ENCODE measurements at regions not wholly inside any gene's neighbourhood (a gene's known extent, or its start where the extent isn't known, plus 50 kb on each side); places are given as distances from the start of the nearest gene placed in this dataset.
"Not testable (repeated sequence)": the region's sequence is repeated elsewhere in the genome, so short reads cannot be mapped to it uniquely, and the experiment has no call there.

- Histone ChIP-seq H2AFZ (ENCODE audit: low read depth, low read length, poor library complexity, severe bottlenecking) (no peak overlapping the region), H3K36me3 (ENCODE audit: control insufficient read depth in 1 of 2, insufficient read depth in 2 of 2, low read length in 2 of 2) (no peaks in the 10 kb centered on the region), H3K4me2 (ENCODE audit: low read length) (no peak overlapping the region), H3K9me2 (ENCODE audit: insufficient read depth) (no peaks in the 10 kb centered on the region), H3K27ac (ENCODE audit: low read depth, low read length) (no peak overlapping the region), H3K79me2 (ENCODE audit: insufficient read depth, low read length) (no peaks in the 10 kb centered on the region), H3K4me1 (ENCODE audit: control insufficient read depth in 1 of 2, insufficient read depth in 2 of 2, low read length in 2 of 2) (no peaks in the 10 kb centered on the region), H4K20me1 (ENCODE audit: insufficient read depth) (no peaks in the 10 kb centered on the region), H3K9ac (ENCODE audit: low read length) (no peak overlapping the region), H3K27me3 (ENCODE audit: insufficient read depth, low read length) (no peaks in the 10 kb centered on the region), H3K9me3 (ENCODE audit: control insufficient read depth in 1 of 2, insufficient read depth in 1 of 2, low read depth in 1 of 2, low read length in 2 of 2) (peaks cover 0 to 13% of the 10 kb centered on the region in 2 experiments; a peak in 1 of 4 replicates), H3K4me3 (replicated peaks in 1 of 2; ENCODE audit: low read depth in 1 of 2, low read length in 2 of 2) (no peak overlapping the region)
- ATAC-seq (no peak), DNase-seq (ENCODE audit: low read depth, low spot score) (no peak)
- POLR2A ChIA-PET: no interaction called here
- no TSS peak for BruUV-seq (replicated peaks)
- intact Hi-C loops (cut with micrococcal nuclease): no loop called here
- TF ChIP-seq JUND (IDR thresholded peaks at IDR 0.05) (no peak), ZBTB33 (IDR thresholded peaks at IDR 0.05; ENCODE audit: extremely low read depth, insufficient replicate concordance, low read length) (no peak), SRF (IDR thresholded peaks at IDR 0.05; ENCODE audit: low read depth) (no peak), POLR2AphosphoS5 (IDR thresholded peaks at IDR 0.05; ENCODE audit: low read depth, low read length) (no peak)
- CTCF ChIA-PET: no interaction called here
- RAD21 ChIA-PET (ENCODE audit: low non-redundant PET in 1 of 2, low total read pairs in 2 of 2, uncharacterized antibody in 2 of 2, unreplicated experiment in 2 of 2): interaction anchor here in 1 of 2 experiments (0.7 kb wide), 1 partner anchor 426 kb away, joined by 7 read pairs; no protein-coding TSS in a partner anchor
These were observed 1090.2 kb downstream of the NXPH1 start for GRCh38 chr7:9523579-9523978.

- ATAC-seq; H3K27ac ChIP-seq (ENCODE audit: low read depth, low read length); CTCF ChIA-PET; intact Hi-C loops (cut with micrococcal nuclease); H3K4me1 ChIP-seq (ENCODE audit: control insufficient read depth in 1 of 2, insufficient read depth in 2 of 2, low read length in 2 of 2); H3K9ac ChIP-seq (ENCODE audit: low read length); H2AFZ ChIP-seq (ENCODE audit: low read depth, low read length, poor library complexity, severe bottlenecking); H3K79me2 ChIP-seq (ENCODE audit: insufficient read depth, low read length); DNase-seq (ENCODE audit: low read depth, low spot score); H3K9me2 ChIP-seq (ENCODE audit: insufficient read depth); H3K36me3 ChIP-seq (ENCODE audit: control insufficient read depth in 1 of 2, insufficient read depth in 2 of 2, low read length in 2 of 2); POLR2A ChIA-PET; H4K20me1 ChIP-seq (ENCODE audit: insufficient read depth); BruUV-seq (replicated peaks); H3K4me2 ChIP-seq (ENCODE audit: low read length); H3K9me3 ChIP-seq (ENCODE audit: control insufficient read depth in 1 of 2, insufficient read depth in 1 of 2, low read depth in 1 of 2, low read length in 2 of 2); H3K27me3 ChIP-seq (ENCODE audit: insufficient read depth, low read length); H3K4me3 ChIP-seq (replicated peaks in 1 of 2; ENCODE audit: low read depth in 1 of 2, low read length in 2 of 2); RAD21 ChIA-PET (ENCODE audit: low non-redundant PET in 1 of 2, low total read pairs in 2 of 2, uncharacterized antibody in 2 of 2, unreplicated experiment in 2 of 2): not testable (repeated sequence)
These were observed 1119.0 kb downstream of the NXPH1 start for GRCh38 chr7:9552431-9552830.
